ENCODE measurements at regions not wholly inside any gene's neighbourhood (a gene's known extent, or its start where the extent isn't known, plus 50 kb on each side); places are given as distances from the start of the nearest gene placed in this dataset.
"Not testable (repeated sequence)": the region's sequence is repeated elsewhere in the genome, so short reads cannot be mapped to it uniquely, and the experiment has no call there.

GRCh38 chr2:111400598-111401253, 280.0 kb downstream of the BCL2L11 start:
- DNase-seq (ENCODE audit: low read depth), result not testable (repeated sequence)

GRCh38 chr2:111401270-111402140, 280.8 kb downstream of the BCL2L11 start:
- not testable (repeated sequence) for DNase-seq (ENCODE audit: low read depth)

- not testable (repeated sequence) for DNase-seq (ENCODE audit: low read depth)
Observed at GRCh38 chr2:111402450-111402849, 281.7 kb downstream of the BCL2L11 start.

- not testable (repeated sequence) for DNase-seq (ENCODE audit: low read depth)
Observed at GRCh38 chr2:111403287-111403686, 282.6 kb downstream of the BCL2L11 start.

GRCh38 chr2:111406616-111407015, 285.9 kb downstream of the BCL2L11 start:
- not testable (repeated sequence) for DNase-seq (ENCODE audit: low read depth)

- not testable (repeated sequence) for DNase-seq (ENCODE audit: low read depth)
Observed at GRCh38 chr2:111407632-111408194, 287.0 kb downstream of the BCL2L11 start.

GRCh38 chr2:111410868-111411406, 290.2 kb downstream of the BCL2L11 start:
- DNase-seq (ENCODE audit: low read depth), result not testable (repeated sequence)

- DNase-seq (ENCODE audit: low read depth), result not testable (repeated sequence)
Observed at GRCh38 chr2:111411867-111412681, 291.4 kb downstream of the BCL2L11 start.

GRCh38 chr2:111412841-111413650, 292.3 kb downstream of the BCL2L11 start:
- DNase-seq (ENCODE audit: low read depth), result not testable (repeated sequence)

GRCh38 chr2:111413950-111414349, 293.2 kb downstream of the BCL2L11 start:
- DNase-seq (ENCODE audit: low read depth), result not testable (repeated sequence)

- not testable (repeated sequence) for DNase-seq (ENCODE audit: low read depth)
Observed at GRCh38 chr2:111415765-111416743, 295.3 kb downstream of the BCL2L11 start.

- not testable (repeated sequence) for DNase-seq (ENCODE audit: low read depth)
Observed at GRCh38 chr2:111417026-111417425, 296.3 kb downstream of the BCL2L11 start.

- DNase-seq (ENCODE audit: low read depth), result not testable (repeated sequence)
Observed at GRCh38 chr2:111418091-111418875, 297.6 kb downstream of the BCL2L11 start.

GRCh38 chr2:111420074-111420473, 299.4 kb downstream of the BCL2L11 start:
- not testable (repeated sequence) for DNase-seq (ENCODE audit: low read depth)

GRCh38 chr2:111420835-111421234, 300.1 kb downstream of the BCL2L11 start:
- not testable (repeated sequence) for DNase-seq (ENCODE audit: low read depth)

- DNase-seq (ENCODE audit: low read depth), result not testable (repeated sequence)
Observed at GRCh38 chr2:111421949-111422348, 301.2 kb downstream of the BCL2L11 start.

- not testable (repeated sequence) for DNase-seq (ENCODE audit: low read depth)
Observed at GRCh38 chr2:111422562-111422961, 301.8 kb downstream of the BCL2L11 start.

GRCh38 chr2:111423184-111423583, 302.5 kb downstream of the BCL2L11 start:
- DNase-seq (ENCODE audit: low read depth), result not testable (repeated sequence)
